ENCODE measurements at regions not wholly inside any gene's neighbourhood (a gene's known extent, or its start where the extent isn't known, plus 50 kb on each side); places are given as distances from the start of the nearest gene placed in this dataset.

DNA sequence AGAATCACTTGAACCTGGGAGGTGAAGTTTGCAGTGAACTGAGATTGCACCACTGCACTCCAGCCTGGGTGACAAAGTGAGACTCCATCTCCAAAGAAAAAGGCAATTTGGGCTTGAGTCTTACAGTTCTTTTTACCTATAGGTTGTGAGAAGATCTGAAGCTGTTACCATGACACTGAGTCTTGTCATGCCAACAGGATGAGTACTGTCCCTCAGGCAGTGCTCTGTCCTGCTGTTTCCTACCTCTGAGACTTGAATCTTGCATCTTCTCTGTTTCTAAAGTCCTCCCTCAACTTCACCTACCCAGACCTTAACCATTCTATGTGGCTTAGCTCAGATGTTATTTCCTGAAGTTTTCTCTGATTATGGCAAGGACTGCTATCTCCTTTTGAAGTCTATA is 400.8 kb upstream of the PRICKLE1 start:
- TF ChIP-seq, protein P1, sequence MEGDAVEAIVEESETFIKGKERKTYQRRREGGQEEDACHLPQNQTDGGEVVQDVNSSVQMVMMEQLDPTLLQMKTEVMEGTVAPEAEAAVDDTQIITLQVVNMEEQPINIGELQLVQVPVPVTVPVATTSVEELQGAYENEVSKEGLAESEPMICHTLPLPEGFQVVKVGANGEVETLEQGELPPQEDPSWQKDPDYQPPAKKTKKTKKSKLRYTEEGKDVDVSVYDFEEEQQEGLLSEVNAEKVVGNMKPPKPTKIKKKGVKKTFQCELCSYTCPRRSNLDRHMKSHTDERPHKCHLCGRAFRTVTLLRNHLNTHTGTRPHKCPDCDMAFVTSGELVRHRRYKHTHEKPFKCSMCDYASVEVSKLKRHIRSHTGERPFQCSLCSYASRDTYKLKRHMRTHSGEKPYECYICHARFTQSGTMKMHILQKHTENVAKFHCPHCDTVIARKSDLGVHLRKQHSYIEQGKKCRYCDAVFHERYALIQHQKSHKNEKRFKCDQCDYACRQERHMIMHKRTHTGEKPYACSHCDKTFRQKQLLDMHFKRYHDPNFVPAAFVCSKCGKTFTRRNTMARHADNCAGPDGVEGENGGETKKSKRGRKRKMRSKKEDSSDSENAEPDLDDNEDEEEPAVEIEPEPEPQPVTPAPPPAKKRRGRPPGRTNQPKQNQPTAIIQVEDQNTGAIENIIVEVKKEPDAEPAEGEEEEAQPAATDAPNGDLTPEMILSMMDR (conservative IDR thresholded peaks at IDR 0.05; ENCODE audit: low read length): no peak
- no peak for TF ChIP-seq EZH2phosphoT487 (IDR thresholded peaks at IDR 0.05; ENCODE audit: borderline replicate concordance)
